ENCODE measurements at regions not wholly inside any gene's neighbourhood (a gene's known extent, or its start where the extent isn't known, plus 50 kb on each side); places are given as distances from the start of the nearest gene placed in this dataset.

DNA sequence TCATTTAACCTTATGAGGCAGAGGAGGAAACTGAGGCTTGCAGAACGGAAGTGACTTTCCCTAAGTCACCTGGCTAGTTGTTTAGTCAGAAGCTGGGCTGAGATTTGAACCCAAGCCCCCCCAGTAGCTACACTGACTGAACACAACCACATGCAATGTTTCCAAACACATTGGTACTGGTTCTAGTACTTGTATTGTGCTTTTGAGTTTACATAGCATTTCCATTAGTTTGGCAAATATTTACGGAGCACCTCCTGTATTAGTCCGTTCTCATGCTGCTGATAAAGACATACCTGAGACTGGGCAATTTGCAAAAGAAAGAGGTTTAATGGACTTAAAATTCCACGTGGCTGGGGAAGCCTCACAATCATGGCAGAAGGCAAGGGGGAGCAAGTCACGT, 56.3 kb upstream of the ITGA11 start:
- H4K8ac ChIP-seq (replicated peaks; ENCODE audit: insufficient read length, low read depth, low read length) = no peak overlapping the region
- no peak overlapping the region for H2AK5ac ChIP-seq (ENCODE audit: insufficient read length, low read length)
- no peak overlapping the region for H4K91ac ChIP-seq (ENCODE audit: insufficient read length, low read depth, low read length)
- no peaks in the 10 kb centered on the region; the same call in 1 of the 2 replicates for H3K27me3 ChIP-seq (ENCODE audit: insufficient read depth, low read length)
- no peaks in the 10 kb centered on the region for H3K9me3 ChIP-seq (ENCODE audit: control insufficient read depth, low read depth, low read length)
- 0 out of 2 replicates have a peak, but pooled peaks cover 1% of the 10 kb centered on the region for H3K79me2 ChIP-seq (ENCODE audit: insufficient read depth, low read length)
- H2BK120ac ChIP-seq (ENCODE audit: low read depth, low read length, poor library complexity, severe bottlenecking) = no peak overlapping the region
- H3K27ac ChIP-seq (ENCODE audit: insufficient read length, low read depth, low read length) = no peak overlapping the region
- H2BK12ac ChIP-seq (ENCODE audit: insufficient read length, low read depth, low read length) = no peak overlapping the region
- H3K79me1 ChIP-seq (ENCODE audit: insufficient read depth, low read depth, low read length, poor library complexity, severe bottlenecking) = no peaks in the 10 kb centered on the region
- no peak overlapping the region for H3K56ac ChIP-seq (ENCODE audit: insufficient read length, low read depth, low read length)
- H3K9ac ChIP-seq (ENCODE audit: extremely low read depth, insufficient read length, low read length) = no peak overlapping the region
- no peaks in the 10 kb centered on the region for H3K23me2 ChIP-seq (ENCODE audit: insufficient read length, low read depth, low read length, poor library complexity, severe bottlenecking)
- H3K4ac ChIP-seq (ENCODE audit: low read depth, low read length) = no peak overlapping the region
- peaks cover 0 to 7% (median 0%) of the 10 kb centered on the region in 3 experiments; a peak in 1 of 7 replicates for H3K36me3 Mint-ChIP-seq (ENCODE audit: insufficient read depth in 1 of 3, low read depth in 3 of 3)
- TF ChIP-seq, protein P1, sequence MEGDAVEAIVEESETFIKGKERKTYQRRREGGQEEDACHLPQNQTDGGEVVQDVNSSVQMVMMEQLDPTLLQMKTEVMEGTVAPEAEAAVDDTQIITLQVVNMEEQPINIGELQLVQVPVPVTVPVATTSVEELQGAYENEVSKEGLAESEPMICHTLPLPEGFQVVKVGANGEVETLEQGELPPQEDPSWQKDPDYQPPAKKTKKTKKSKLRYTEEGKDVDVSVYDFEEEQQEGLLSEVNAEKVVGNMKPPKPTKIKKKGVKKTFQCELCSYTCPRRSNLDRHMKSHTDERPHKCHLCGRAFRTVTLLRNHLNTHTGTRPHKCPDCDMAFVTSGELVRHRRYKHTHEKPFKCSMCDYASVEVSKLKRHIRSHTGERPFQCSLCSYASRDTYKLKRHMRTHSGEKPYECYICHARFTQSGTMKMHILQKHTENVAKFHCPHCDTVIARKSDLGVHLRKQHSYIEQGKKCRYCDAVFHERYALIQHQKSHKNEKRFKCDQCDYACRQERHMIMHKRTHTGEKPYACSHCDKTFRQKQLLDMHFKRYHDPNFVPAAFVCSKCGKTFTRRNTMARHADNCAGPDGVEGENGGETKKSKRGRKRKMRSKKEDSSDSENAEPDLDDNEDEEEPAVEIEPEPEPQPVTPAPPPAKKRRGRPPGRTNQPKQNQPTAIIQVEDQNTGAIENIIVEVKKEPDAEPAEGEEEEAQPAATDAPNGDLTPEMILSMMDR (conservative IDR thresholded peaks at IDR 0.05) = no peak
- H3K23ac ChIP-seq (ENCODE audit: insufficient read length, low read depth, low read length) = no peak overlapping the region
- no peak overlapping the region for H3K27ac Mint-ChIP-seq
- H4K5ac ChIP-seq (ENCODE audit: insufficient read length, low read depth, low read length) = no peak overlapping the region
- no peak overlapping the region for H2BK15ac ChIP-seq (ENCODE audit: low read depth, low read length)
- no peak overlapping the region for H2BK20ac ChIP-seq (ENCODE audit: low read depth, low read length, poor library complexity, severe bottlenecking)
- no peak overlapping the region for H3K14ac ChIP-seq (ENCODE audit: insufficient read depth, low read length)
- WGBS (ENCODE audit: extremely low coverage, insufficient read length, low lambda C conversion rate) = no CpG with 5 or more reads among the region's 5 CpGs
- H3K4me1 ChIP-seq (ENCODE audit: insufficient read depth, low read length) = peaks cover 4% of the 10 kb centered on the region; the same call in 1 of the 2 replicates
- H3K4me2 ChIP-seq (ENCODE audit: insufficient read depth, insufficient read length, low read length) = no peak overlapping the region
- H2AFZ ChIP-seq (ENCODE audit: low read length) = no peak overlapping the region
- no peak for DNase-seq
- no peaks in the 10 kb centered on the region for H4K20me1 ChIP-seq (ENCODE audit: control insufficient read depth, insufficient read depth, insufficient read length)
- peaks cover 20 to 25% of the 10 kb centered on the region in 2 experiments for H3K4me1 Mint-ChIP-seq
- H3K9me3 Mint-ChIP-seq = peaks cover 2 to 3% of the 10 kb centered on the region in 2 experiments; a peak in 1 of 5 replicates
- no peak overlapping the region for H3T11ph ChIP-seq (ENCODE audit: low read length)
- no peak overlapping the region for H2BK5ac ChIP-seq (ENCODE audit: insufficient read length, low read length)
- H3K18ac ChIP-seq (ENCODE audit: insufficient read length, low read depth, low read length) = no peak overlapping the region
- H3K4me3 Mint-ChIP-seq = no peak overlapping the region
- H3K27me3 Mint-ChIP-seq (ENCODE audit: low read depth) = peaks cover 13% of the 10 kb centered on the region

Data from H9 (cell line).